GM18907 (cell line): ENCODE measurements at regions not wholly inside any gene's neighbourhood (a gene's known extent, or its start where the extent isn't known, plus 50 kb on each side); places are given as distances from the start of the nearest gene placed in this dataset.

ENCODE experiments used
- ATAC-seq: cut with Tn5 transposase; IDR thresholded peaks from one replicate; pipeline ENCODE4 v1.9.1; 2021; ENCODE audit warnings: mild to moderate bottlenecking, moderate library complexity; ENCODE audit not compliant: unreplicated experiment

- ATAC-seq, result no peak
Observed at GRCh38 chr7:84629640-84630318, 435.2 kb upstream of the SEMA3A start.

GRCh38 chr7:84629216-84629615 lies 434.6 kb upstream of the SEMA3A start:
- no peak for ATAC-seq

- no peak for ATAC-seq
Observed at GRCh38 chr7:84627250-84627649, 432.7 kb upstream of the SEMA3A start.

GRCh38 chr7:84624927-84625326 lies 430.3 kb upstream of the SEMA3A start:
- ATAC-seq, result no peak

GRCh38 chr7:84624527-84624926 lies 429.9 kb upstream of the SEMA3A start:
- ATAC-seq, result no peak

GRCh38 chr7:84617265-84618030 lies 422.9 kb upstream of the SEMA3A start:
- ATAC-seq, result no peak

- no peak for ATAC-seq
Observed at GRCh38 chr7:84614821-84615501, 420.4 kb upstream of the SEMA3A start.

- ATAC-seq, result no peak
Observed at GRCh38 chr7:84612981-84613681, 418.5 kb upstream of the SEMA3A start.

- ATAC-seq, result no peak
Observed at GRCh38 chr7:84611391-84611790, 416.8 kb upstream of the SEMA3A start.

- no peak for ATAC-seq
Observed at GRCh38 chr7:84610390-84610789, 415.8 kb upstream of the SEMA3A start.

GRCh38 chr7:84605301-84605700 lies 410.7 kb upstream of the SEMA3A start:
- ATAC-seq, result no peak

GRCh38 chr7:84603545-84603944 lies 409.0 kb upstream of the SEMA3A start:
- ATAC-seq, result no peak

GRCh38 chr7:84595026-84595425 lies 400.4 kb upstream of the SEMA3A start:
- ATAC-seq, result no peak

- ATAC-seq, result no peak
Observed at GRCh38 chr7:84591897-84592296, 397.3 kb upstream of the SEMA3A start.

GRCh38 chr7:84589012-84589411 lies 394.4 kb upstream of the SEMA3A start:
- no peak for ATAC-seq

- no peak for ATAC-seq
Observed at GRCh38 chr7:84583331-84583730, 388.7 kb upstream of the SEMA3A start.

GRCh38 chr7:84582747-84583146 lies 388.2 kb upstream of the SEMA3A start:
- no peak for ATAC-seq

- no peak for ATAC-seq
Observed at GRCh38 chr7:84578825-84579224, 384.2 kb upstream of the SEMA3A start.

- no peak for ATAC-seq
Observed at GRCh38 chr7:84568781-84569180, 374.2 kb upstream of the SEMA3A start.

- ATAC-seq, result no peak
Observed at GRCh38 chr7:84565345-84566074, 370.9 kb upstream of the SEMA3A start.

GRCh38 chr7:84553711-84554110 lies 359.1 kb upstream of the SEMA3A start:
- ATAC-seq, result no peak
